ENCODE measurements at regions not wholly inside any gene's neighbourhood (a gene's known extent, or its start where the extent isn't known, plus 50 kb on each side); places are given as distances from the start of the nearest gene placed in this dataset.

GRCh38 chr15:96817900-96818299 lies 487.4 kb downstream of the NR2F2 start:
- POLR2A ChIA-PET, result no interaction called here
- CTCF ChIA-PET, result no interaction called here
- no peak for DNase-seq (ENCODE audit: extremely low spot score)
- TF ChIP-seq HDGF (IDR thresholded peaks at IDR 0.05; ENCODE audit: borderline replicate concordance) (no peak), TARDBP (IDR thresholded peaks at IDR 0.05) (no peak), FOXK2 (IDR thresholded peaks at IDR 0.05) (no peak), LEF1 (IDR thresholded peaks at IDR 0.05; ENCODE audit: borderline replicate concordance) (no peak), SP1 (IDR thresholded peaks at IDR 0.05) (no peak), L3MBTL2 (conservative IDR thresholded peaks at IDR 0.05) (no peak), SUZ12 (IDR thresholded peaks at IDR 0.05) (no peak)

- CTCF ChIA-PET, result no interaction called here
- POLR2A ChIA-PET, result no interaction called here
These were observed 488.4 kb downstream of the NR2F2 start for GRCh38 chr15:96818861-96819260.

DNA sequence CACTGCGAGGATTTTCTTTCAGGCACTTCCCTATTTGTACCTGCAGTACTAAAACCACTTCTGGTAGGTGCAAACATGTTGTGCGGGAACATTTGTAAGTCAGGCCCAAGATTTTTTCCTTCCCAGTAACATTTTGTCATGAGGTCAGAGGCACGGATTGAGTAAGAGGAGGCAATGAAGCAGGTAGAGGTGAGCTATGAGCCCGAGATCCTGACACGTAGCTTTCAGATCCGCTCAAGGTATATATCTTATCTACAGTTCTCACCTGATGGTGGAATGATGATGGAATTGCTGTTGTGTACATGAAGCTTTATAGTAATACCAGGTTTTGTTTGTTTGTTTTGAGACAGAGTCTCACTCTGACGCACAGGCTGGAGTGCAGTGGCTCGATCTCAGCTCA lies 497.5 kb downstream of the NR2F2 start:
- POLR2A ChIA-PET, result no interaction called here
- TF ChIP-seq ZNF384 (IDR thresholded peaks at IDR 0.05) (no peak), FOXK2 (IDR thresholded peaks at IDR 0.05) (no peak), FOXM1 (IDR thresholded peaks at IDR 0.05; ENCODE audit: borderline replicate concordance) (no peak)
- no peak for DNase-seq (ENCODE audit: extremely low spot score)
- CTCF ChIA-PET, result interaction anchor here (0.5 to 0.7 kb wide), 2 partner anchors 120 to 407 kb away, joined by 3 read pairs; no protein-coding TSS in a partner anchor

More at GRCh38 chr15:96818861-96819260, 488.4 kb downstream of the NR2F2 start:
- TF ChIP-seq FOXM1 (IDR thresholded peaks at IDR 0.05; ENCODE audit: borderline replicate concordance) (no peak), L3MBTL2 (conservative IDR thresholded peaks at IDR 0.05) (no peak), TARDBP (IDR thresholded peaks at IDR 0.05) (no peak), FOXK2 (IDR thresholded peaks at IDR 0.05) (no peak)
- DNase-seq (ENCODE audit: extremely low spot score), result no peak

- no peak for DNase-seq (ENCODE audit: extremely low spot score)
- TF ChIP-seq ELF4 (IDR thresholded peaks at IDR 0.05), result no peak
- no peak for TF ChIP-seq BHLHE40 (IDR thresholded peaks at IDR 0.05; ENCODE audit: borderline replicate concordance)
- no peak for TF ChIP-seq FOXA1 (IDR thresholded peaks at IDR 0.05)
- no peak for TF ChIP-seq PKNOX1 (IDR thresholded peaks at IDR 0.05)
- no peak for TF ChIP-seq SUZ12 (IDR thresholded peaks at IDR 0.05)
- no peak for TF ChIP-seq SP1 (IDR thresholded peaks at IDR 0.05)
- TF ChIP-seq TARDBP (IDR thresholded peaks at IDR 0.05), result no peak
- no peak for TF ChIP-seq ZNF384 (IDR thresholded peaks at IDR 0.05)
- TF ChIP-seq L3MBTL2 (conservative IDR thresholded peaks at IDR 0.05), result no peak
- TF ChIP-seq LEF1 (IDR thresholded peaks at IDR 0.05; ENCODE audit: borderline replicate concordance), result no peak
- TF ChIP-seq CTBP1 (IDR thresholded peaks at IDR 0.05; ENCODE audit: borderline replicate concordance), result no peak
- TF ChIP-seq FOXM1 (IDR thresholded peaks at IDR 0.05; ENCODE audit: borderline replicate concordance), result no peak
- no peak for TF ChIP-seq NFRKB (IDR thresholded peaks at IDR 0.05)
- no peak for TF ChIP-seq HDGF (IDR thresholded peaks at IDR 0.05; ENCODE audit: borderline replicate concordance)
- TF ChIP-seq ARNT (IDR thresholded peaks at IDR 0.05), result no peak
- TF ChIP-seq FOXK2 (IDR thresholded peaks at IDR 0.05), result no peak
- ChIA-PET POLR2A (no interaction called here), CTCF (no interaction called here)
These were observed 506.9 kb downstream of the NR2F2 start for GRCh38 chr15:96837241-96837970.

- POLR2A ChIA-PET, result no interaction called here
- CTCF ChIA-PET, result no interaction called here
- no peak for DNase-seq (ENCODE audit: extremely low spot score)
- TF ChIP-seq LEF1 (IDR thresholded peaks at IDR 0.05; ENCODE audit: borderline replicate concordance) (no peak), ELF4 (IDR thresholded peaks at IDR 0.05) (no peak), BHLHE40 (IDR thresholded peaks at IDR 0.05; ENCODE audit: borderline replicate concordance) (no peak), FOXK2 (IDR thresholded peaks at IDR 0.05) (no peak), L3MBTL2 (conservative IDR thresholded peaks at IDR 0.05) (no peak), CTBP1 (IDR thresholded peaks at IDR 0.05; ENCODE audit: borderline replicate concordance) (no peak), TARDBP (IDR thresholded peaks at IDR 0.05) (no peak), NFRKB (IDR thresholded peaks at IDR 0.05) (no peak), ZNF384 (IDR thresholded peaks at IDR 0.05) (no peak), SUZ12 (IDR thresholded peaks at IDR 0.05) (no peak), PKNOX1 (IDR thresholded peaks at IDR 0.05) (no peak), HDGF (IDR thresholded peaks at IDR 0.05; ENCODE audit: borderline replicate concordance) (no peak), FOXA1 (IDR thresholded peaks at IDR 0.05) (no peak), SP1 (IDR thresholded peaks at IDR 0.05) (no peak), FOXM1 (IDR thresholded peaks at IDR 0.05; ENCODE audit: borderline replicate concordance) (no peak), ARNT (IDR thresholded peaks at IDR 0.05) (no peak)
These were observed 507.6 kb downstream of the NR2F2 start for GRCh38 chr15:96838081-96838480.

DNA sequence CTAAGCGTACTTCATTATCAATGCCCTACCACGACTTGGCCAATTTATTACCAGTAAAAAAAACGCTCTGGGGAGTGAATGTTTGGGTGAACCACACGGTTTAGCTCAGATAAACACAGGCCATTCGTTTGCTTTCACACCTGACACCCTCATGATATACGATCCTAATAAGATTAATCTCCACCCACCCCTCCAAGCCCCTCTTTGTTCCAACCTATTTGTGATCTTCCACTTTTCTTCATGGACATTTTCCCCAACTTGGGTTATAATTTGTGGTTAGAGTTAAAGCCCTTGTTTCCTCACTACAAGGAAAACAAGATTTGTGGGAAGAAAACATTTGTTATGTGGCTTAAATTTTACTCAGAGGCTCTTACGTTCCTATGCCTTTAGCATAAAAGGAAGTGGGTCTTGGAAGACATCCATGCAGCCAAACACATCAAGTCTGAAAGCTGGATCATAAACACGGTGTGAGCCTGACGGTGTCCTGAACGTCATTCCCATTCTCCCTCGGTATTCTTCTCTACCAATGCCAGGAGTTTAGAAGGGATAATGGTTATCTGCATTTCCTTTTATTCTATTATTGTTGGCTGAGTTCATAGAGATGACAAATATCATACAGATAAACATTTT lies 518.9 kb downstream of the NR2F2 start:
- no peak for DNase-seq (ENCODE audit: extremely low spot score)
- ChIA-PET CTCF (no interaction called here), POLR2A (no interaction called here)
- no peak for TF ChIP-seq ZNF384 (IDR thresholded peaks at IDR 0.05)
- no peak for TF ChIP-seq NFRKB (IDR thresholded peaks at IDR 0.05)
- no peak for TF ChIP-seq ELF4 (IDR thresholded peaks at IDR 0.05)
- TF ChIP-seq CTBP1 (IDR thresholded peaks at IDR 0.05; ENCODE audit: borderline replicate concordance), result no peak
- no peak for TF ChIP-seq FOXK2 (IDR thresholded peaks at IDR 0.05)
- TF ChIP-seq LEF1 (IDR thresholded peaks at IDR 0.05; ENCODE audit: borderline replicate concordance), result no peak
- no peak for TF ChIP-seq PKNOX1 (IDR thresholded peaks at IDR 0.05)
- TF ChIP-seq L3MBTL2 (conservative IDR thresholded peaks at IDR 0.05), result no peak
- no peak for TF ChIP-seq HDGF (IDR thresholded peaks at IDR 0.05; ENCODE audit: borderline replicate concordance)
- TF ChIP-seq SUZ12 (IDR thresholded peaks at IDR 0.05), result no peak
- no peak for TF ChIP-seq ARNT (IDR thresholded peaks at IDR 0.05)

All from HEK293T (cell line).